ENCODE measurements at regions not wholly inside any gene's neighbourhood (a gene's known extent, or its start where the extent isn't known, plus 50 kb on each side); places are given as distances from the start of the nearest gene placed in this dataset.

DNA sequence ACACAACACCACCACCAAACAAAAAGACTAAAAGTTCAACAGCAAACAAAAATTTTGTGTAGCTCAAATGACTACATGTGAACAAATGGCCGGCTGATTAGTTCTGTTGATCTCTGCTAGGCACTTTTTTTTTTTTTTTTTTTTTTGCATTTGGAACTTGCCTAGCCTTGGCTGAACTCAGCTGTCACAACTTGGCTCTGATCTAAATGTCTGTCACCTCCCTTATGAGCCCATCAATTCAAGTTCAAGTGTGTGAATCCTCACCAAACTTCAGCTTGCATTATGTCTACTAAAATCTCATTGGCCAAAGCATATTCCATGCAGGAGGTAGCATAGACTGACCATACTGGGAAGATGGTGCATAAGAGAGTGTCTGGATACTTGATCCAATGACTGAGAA is 606.5 kb upstream of the ADGRL4 start:
- H3K36me3 ChIP-seq (ENCODE audit: control insufficient read depth in 2 of 4, insufficient read depth in 4 of 4, low read length in 3 of 4), result no peaks in the 10 kb centered on the region
- no peak overlapping the region for H3K9ac ChIP-seq (replicated peaks in 1 of 4; ENCODE audit: extremely low read depth in 1 of 4, low read depth in 3 of 4, low read length in 3 of 4)
- H3K23ac ChIP-seq (ENCODE audit: insufficient read length), result no peak overlapping the region
- no peak overlapping the region for H3K4me3 ChIP-seq (ENCODE audit: extremely low read depth in 1 of 4, insufficient read depth in 2 of 4, low read depth in 3 of 4, low read length in 4 of 4)
- no peaks in the 10 kb centered on the region for H3K79me1 ChIP-seq (ENCODE audit: low read depth, low read length)
- H2AK5ac ChIP-seq (ENCODE audit: low read depth, low read length), result no peak overlapping the region
- H3K14ac ChIP-seq (ENCODE audit: insufficient read length), result no peak overlapping the region
- no peaks in the 10 kb centered on the region for H3K23me2 ChIP-seq (ENCODE audit: low read depth, low read length)
- H2BK120ac ChIP-seq (replicated peaks; ENCODE audit: low read depth, low read length), result no peak overlapping the region
- H2AFZ ChIP-seq (ENCODE audit: low read length), result no peak overlapping the region
- DNase-seq (ENCODE audit: low read depth in 1 of 2, low spot score in 2 of 2), result no peak
- no peak overlapping the region for H2BK5ac ChIP-seq (ENCODE audit: low read depth, low read length)
- no peaks in the 10 kb centered on the region for H4K20me1 ChIP-seq (replicated peaks in 1 of 2; ENCODE audit: control insufficient read depth in 1 of 2, insufficient read depth in 2 of 2, low read length in 2 of 2)
- H2BK20ac ChIP-seq (ENCODE audit: low read length), result no peak overlapping the region
- no peak overlapping the region for H4K91ac ChIP-seq (replicated peaks; ENCODE audit: insufficient read length, low read length)
- no peak overlapping the region for H4K5ac ChIP-seq (ENCODE audit: insufficient read length, low read depth, low read length)
- no peaks in the 10 kb centered on the region for H3K4me1 ChIP-seq (replicated peaks in 1 of 4; ENCODE audit: control insufficient read depth in 3 of 4, insufficient read depth in 4 of 4, low read length in 3 of 4)
- H4K8ac ChIP-seq (ENCODE audit: extremely low read depth, insufficient read depth, low read length), result no peak overlapping the region
- no peak overlapping the region for H3K4me2 ChIP-seq (ENCODE audit: insufficient read depth in 1 of 2, low read depth in 2 of 2, low read length in 2 of 2)
- TF ChIP-seq, protein P1, sequence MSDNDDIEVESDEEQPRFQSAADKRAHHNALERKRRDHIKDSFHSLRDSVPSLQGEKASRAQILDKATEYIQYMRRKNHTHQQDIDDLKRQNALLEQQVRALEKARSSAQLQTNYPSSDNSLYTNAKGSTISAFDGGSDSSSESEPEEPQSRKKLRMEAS (IDR thresholded peaks at IDR 0.05), result no peak
- TF ChIP-seq TAF1 (IDR thresholded peaks at IDR 0.05; ENCODE audit: low read depth, low read length), result no peak
- no peak for TF ChIP-seq POU5F1 (IDR thresholded peaks at IDR 0.05; ENCODE audit: low read depth, low read length)
- no peak for TF ChIP-seq TBP (IDR thresholded peaks at IDR 0.05; ENCODE audit: low read depth, low read length)
- no peaks in the 10 kb centered on the region for H3K79me2 ChIP-seq (ENCODE audit: control insufficient read depth in 1 of 2, insufficient read depth in 2 of 2, low read length in 2 of 2)
- no peaks in the 10 kb centered on the region for H3K27me3 ChIP-seq (replicated peaks in 1 of 4; ENCODE audit: control insufficient read depth in 3 of 4, extremely low read depth in 1 of 4, insufficient read depth in 3 of 4, low read length in 3 of 4)
- CTCF ChIA-PET (ENCODE audit: partially characterized antibody), result interaction anchor here (0.6 to 1.0 kb wide), 2 partner anchors 17 to 994 kb away, joined by 3 read pairs; no protein-coding TSS in a partner anchor
- no peak overlapping the region for H3K27ac ChIP-seq (ENCODE audit: low read depth, low read length)
- no peak overlapping the region for H2BK15ac ChIP-seq (ENCODE audit: low read length)
- no peak for FAIRE-seq
- no peak overlapping the region for H3K4ac ChIP-seq (replicated peaks; ENCODE audit: insufficient read length, low read depth, low read length)
- no peak overlapping the region for H3K18ac ChIP-seq (ENCODE audit: extremely low read depth, low read length)
- 90% methylated on average over 1 of the region's 1 CpG; no CpG with 5 or more reads in 1 of the 2 experiments for WGBS, 2 experiments (ENCODE audit: extremely low coverage in 1 of 2, insufficient coverage in 1 of 2, insufficient read length in 1 of 2, insufficient replicate concordance in 2 of 2, low coverage in 1 of 2, low lambda C conversion rate in 2 of 2, missing lambda C conversion rate in 1 of 2)
- H3K9me3 ChIP-seq (ENCODE audit: insufficient read depth in 2 of 2, low read depth in 1 of 2, low read length in 1 of 2), result no peaks in the 10 kb centered on the region
- POLR2A ChIA-PET (ENCODE audit: partially characterized antibody), result no interaction called here
- H2BK12ac ChIP-seq (ENCODE audit: low read depth, low read length), result no peak overlapping the region
- no peak overlapping the region for H3K56ac ChIP-seq (replicated peaks; ENCODE audit: insufficient read length, low read depth, low read length)

Measured in H1 (cell line).